Lower lobe of right lung (tissue), 2 donors: ENCODE measurements at regions not wholly inside any gene's neighbourhood (a gene's known extent, or its start where the extent isn't known, plus 50 kb on each side); places are given as distances from the start of the nearest gene placed in this dataset.
"Not testable (repeated sequence)": the region's sequence is repeated elsewhere in the genome, so short reads cannot be mapped to it uniquely, and the experiment has no call there.

Source experiments
- ATAC-seq, 2 donors: fragments of 200-7000 bp; cut with Tn5 transposase; one replicate each; pipeline ENCODE4 v1.9.1; 2020 to 2022; ENCODE audit warnings: mild to moderate bottlenecking in 2 of 2, moderate library complexity in 2 of 2
- DNase-seq: peaks from one replicate; pipeline ENCODE4 v3.0.0-alpha.2; 2020
- H3K27ac ChIP-seq: fragments of 200-600 bp; one replicate; pipeline ENCODE4 v1.8.0; 2022
- H3K27me3 ChIP-seq: fragments of 200-600 bp; one replicate; pipeline ENCODE4 v1.8.0; 2022; ENCODE audit warnings: low read depth
- H3K36me3 ChIP-seq: fragments of 200-600 bp; one replicate; pipeline ENCODE4 v1.8.0; 2022; ENCODE audit warnings: mild to moderate bottlenecking
- H3K4me1 ChIP-seq: fragments of 200-600 bp; one replicate; pipeline ENCODE4 v1.8.0; 2022
- H3K4me3 ChIP-seq: fragments of 200-600 bp; one replicate; pipeline ENCODE4 v1.8.0; 2022; ENCODE audit warnings: mild to moderate bottlenecking
- H3K9me3 ChIP-seq: fragments of 200-600 bp; one replicate; pipeline ENCODE4 v1.8.0; 2022
- intact Hi-C: fragments of 100-400 bp; cut with DNase I; formaldehyde crosslinking; loops from one replicate; pipeline ENCODE4 v1.11.0; 2022
- TF ChIP-seq, protein P1 (sequence below): fragments of 200-600 bp; IDR thresholded peaks from one replicate; pipeline ENCODE4 v1.8.0; 2022; ENCODE audit warnings: antibody characterized with exemption, mild to moderate bottlenecking
- donor health status: DM: no; HTN: yes; CAD: no; lungs with severe emphysema.

DNA sequence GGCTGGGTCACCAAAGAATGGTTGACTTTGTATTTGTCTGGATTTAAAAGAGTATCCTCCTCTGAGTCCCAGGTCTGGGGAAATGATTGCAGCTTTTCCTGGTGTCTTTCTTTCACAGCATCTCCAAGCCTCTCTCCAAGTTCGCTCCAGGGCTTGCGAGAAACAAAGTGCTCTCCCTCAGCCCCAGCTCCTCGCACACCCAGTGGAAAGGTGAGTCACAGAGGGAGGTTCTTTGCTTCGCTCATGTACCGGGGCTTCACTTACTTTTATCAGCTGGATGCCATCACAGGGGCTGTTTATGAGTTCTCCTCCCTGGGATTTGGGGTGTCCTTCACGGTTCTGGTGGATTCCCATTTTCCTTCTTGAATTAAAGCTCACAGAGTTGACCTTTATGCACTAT is 252.2 kb upstream of the PLPP4 start:
- Histone ChIP-seq H3K27ac (no peak overlapping the region), H3K9me3 (no peaks in the 10 kb centered on the region), H3K4me1 (no peaks in the 10 kb centered on the region), H3K36me3 (no peaks in the 10 kb centered on the region), H3K4me3 (no peak overlapping the region), H3K27me3 (no peaks in the 10 kb centered on the region)
- DNase-seq (no peak), ATAC-seq (no peak)
- intact Hi-C loops, result no loop called here
- TF ChIP-seq, protein P1, sequence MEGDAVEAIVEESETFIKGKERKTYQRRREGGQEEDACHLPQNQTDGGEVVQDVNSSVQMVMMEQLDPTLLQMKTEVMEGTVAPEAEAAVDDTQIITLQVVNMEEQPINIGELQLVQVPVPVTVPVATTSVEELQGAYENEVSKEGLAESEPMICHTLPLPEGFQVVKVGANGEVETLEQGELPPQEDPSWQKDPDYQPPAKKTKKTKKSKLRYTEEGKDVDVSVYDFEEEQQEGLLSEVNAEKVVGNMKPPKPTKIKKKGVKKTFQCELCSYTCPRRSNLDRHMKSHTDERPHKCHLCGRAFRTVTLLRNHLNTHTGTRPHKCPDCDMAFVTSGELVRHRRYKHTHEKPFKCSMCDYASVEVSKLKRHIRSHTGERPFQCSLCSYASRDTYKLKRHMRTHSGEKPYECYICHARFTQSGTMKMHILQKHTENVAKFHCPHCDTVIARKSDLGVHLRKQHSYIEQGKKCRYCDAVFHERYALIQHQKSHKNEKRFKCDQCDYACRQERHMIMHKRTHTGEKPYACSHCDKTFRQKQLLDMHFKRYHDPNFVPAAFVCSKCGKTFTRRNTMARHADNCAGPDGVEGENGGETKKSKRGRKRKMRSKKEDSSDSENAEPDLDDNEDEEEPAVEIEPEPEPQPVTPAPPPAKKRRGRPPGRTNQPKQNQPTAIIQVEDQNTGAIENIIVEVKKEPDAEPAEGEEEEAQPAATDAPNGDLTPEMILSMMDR, result no peak

DNA sequence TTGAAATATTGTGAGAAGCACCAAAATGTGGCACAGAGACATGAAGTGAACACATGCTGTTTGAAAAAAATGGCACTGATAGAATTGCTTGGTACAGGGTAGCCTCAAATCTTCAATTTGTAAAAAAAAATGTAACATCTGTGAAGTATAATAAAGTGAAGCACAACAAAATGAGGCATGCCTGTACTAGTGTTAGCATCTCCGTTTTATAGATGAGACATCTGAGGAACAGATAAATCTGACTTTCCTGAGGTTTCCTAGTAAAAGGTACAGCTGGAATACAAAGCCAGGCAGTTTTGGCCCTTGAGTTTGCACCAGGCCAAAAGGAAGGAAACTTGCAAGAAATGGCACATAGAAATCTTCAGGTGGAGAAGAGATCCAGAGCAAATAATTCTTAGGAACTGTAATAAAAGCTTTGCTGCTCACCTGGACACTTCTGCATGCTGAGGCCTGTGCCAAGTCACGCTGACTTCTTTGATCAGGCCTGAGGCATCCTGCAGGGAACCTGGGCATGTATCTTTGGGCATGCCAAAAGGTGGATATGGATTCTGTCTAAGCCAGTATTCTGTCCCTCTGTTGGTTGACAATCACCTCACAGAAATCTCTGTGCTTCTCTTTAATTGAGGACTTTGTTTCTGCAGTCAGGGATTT is 251.5 kb upstream of the PLPP4 start:
- Histone ChIP-seq H3K4me1 (no peaks in the 10 kb centered on the region), H3K36me3 (no peaks in the 10 kb centered on the region), H3K4me3 (no peak overlapping the region), H3K27me3 (no peaks in the 10 kb centered on the region), H3K27ac (no peak overlapping the region), H3K9me3 (no peaks in the 10 kb centered on the region)
- intact Hi-C loops, result no loop called here
- no peak for DNase-seq
- ATAC-seq, result no peak
- TF ChIP-seq, protein P1, result no peak

DNA sequence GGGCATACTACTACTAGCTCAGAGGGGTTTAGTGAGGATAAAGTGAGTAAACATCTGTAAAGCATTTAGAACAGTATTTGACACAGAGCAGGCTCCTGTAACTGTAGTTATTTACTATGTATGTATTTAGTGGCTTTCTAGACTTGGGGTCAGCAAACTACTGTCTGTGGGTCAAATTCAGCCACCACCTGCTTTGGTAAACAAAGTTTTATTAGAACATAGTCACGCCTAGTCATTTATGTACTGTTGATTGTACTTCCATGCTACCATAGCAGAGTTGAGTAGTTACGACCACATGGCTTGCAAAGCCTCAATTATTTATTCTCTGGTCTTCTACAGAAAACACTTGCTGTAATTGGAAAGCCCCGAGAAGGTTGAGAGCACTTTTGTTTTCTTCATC is 248.5 kb upstream of the PLPP4 start:
- no peak for ATAC-seq
- no peaks in the 10 kb centered on the region for H3K9me3 ChIP-seq

DNA sequence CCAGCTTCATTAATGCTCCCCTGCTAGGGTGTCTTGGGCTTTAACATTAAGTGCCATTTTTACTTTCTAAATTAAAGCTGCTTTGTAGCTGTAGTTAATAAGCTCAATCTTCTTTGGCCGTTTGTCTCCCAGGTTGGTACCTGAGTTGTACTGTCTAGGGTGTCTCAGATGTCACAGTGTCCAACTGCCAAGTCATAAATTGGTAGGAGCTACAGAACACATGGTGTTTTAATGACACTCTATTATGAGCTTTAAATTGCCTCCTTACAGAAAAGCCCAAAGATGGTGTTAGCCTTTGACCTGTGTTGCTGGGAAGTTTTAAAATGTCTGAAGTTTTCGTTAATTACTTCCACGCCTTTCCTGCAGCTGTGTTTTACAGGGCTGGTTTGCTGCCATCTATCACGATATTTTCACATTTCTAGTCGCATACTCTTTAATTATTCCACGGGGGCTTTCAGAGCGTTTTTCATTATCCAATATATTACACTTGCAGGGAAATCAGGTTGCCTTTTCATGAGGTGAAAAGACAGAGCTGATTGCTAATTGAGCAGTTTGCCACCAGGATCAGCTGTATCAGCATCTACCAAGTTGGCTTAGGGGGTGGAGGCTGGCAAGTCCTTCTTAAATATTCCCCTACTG is 247.8 kb upstream of the PLPP4 start:
- ATAC-seq, result no peak
- Histone ChIP-seq H3K27me3 (no peaks in the 10 kb centered on the region), H3K4me1 (no peaks in the 10 kb centered on the region), H3K4me3 (no peak overlapping the region), H3K27ac (no peak overlapping the region), H3K36me3 (no peaks in the 10 kb centered on the region), H3K9me3 (no peaks in the 10 kb centered on the region)
- no peak for DNase-seq
- intact Hi-C loops, result no loop called here
- TF ChIP-seq, protein P1, result no peak

More for the DNA sequence above, 248.5 kb upstream of the PLPP4 start:
- DNase-seq, result no peak
- TF ChIP-seq, protein P1, result no peak
- no peaks in the 10 kb centered on the region for H3K27me3 ChIP-seq
- H3K27ac ChIP-seq, result no peak overlapping the region
- H3K4me3 ChIP-seq, result no peak overlapping the region
- intact Hi-C loops, result no loop called here
- H3K4me1 ChIP-seq, result no peaks in the 10 kb centered on the region
- H3K36me3 ChIP-seq, result no peaks in the 10 kb centered on the region

DNA sequence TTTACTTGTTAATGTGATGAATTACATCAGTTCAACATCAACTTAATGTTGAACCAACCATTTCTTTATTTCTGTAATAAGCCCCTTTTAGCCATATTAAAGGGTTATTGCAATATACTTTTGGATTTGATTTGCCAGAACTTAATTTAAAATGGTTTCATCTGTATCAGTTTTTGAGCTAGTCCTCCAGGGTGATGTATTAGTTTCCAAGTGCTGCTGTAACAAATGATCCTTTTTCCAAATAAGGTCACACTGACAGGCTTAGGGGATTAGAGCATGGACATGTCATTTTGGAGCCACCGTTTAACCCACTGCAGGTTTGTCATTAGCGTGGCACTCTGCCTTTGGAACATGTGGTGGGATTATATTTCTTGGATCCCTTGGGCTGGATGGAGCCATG is 244.8 kb upstream of the PLPP4 start:
- Histone ChIP-seq H3K4me3 (no peak overlapping the region), H3K36me3 (no peaks in the 10 kb centered on the region), H3K27me3 (no peaks in the 10 kb centered on the region), H3K27ac (no peak overlapping the region), H3K4me1 (no peaks in the 10 kb centered on the region), H3K9me3 (no peaks in the 10 kb centered on the region)
- intact Hi-C loops, result no loop called here
- no peak for ATAC-seq
- no peak for DNase-seq
- TF ChIP-seq, protein P1, result no peak

DNA sequence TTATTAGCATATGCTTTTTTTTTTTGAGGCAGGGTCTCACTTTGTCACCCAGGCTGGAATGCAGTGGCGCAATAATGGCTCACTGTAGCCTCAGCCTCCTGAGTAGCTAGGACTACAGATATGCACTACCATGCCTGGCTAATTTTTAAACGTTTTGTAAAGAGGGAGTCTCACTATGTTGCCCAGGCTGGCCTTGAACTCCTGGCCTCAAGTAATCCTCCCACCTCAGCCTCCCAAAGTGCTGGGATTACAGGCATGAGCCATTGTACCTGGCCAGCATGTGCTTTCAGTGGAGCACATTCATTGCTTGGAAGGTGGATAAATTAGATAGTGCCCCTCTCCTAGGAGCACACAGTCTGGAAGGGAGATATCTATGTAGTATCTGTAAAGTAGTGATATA is 243.7 kb upstream of the PLPP4 start:
- ATAC-seq, H3K9me3 ChIP-seq, DNase-seq, H3K4me1 ChIP-seq, H3K4me3 ChIP-seq, intact Hi-C loops, H3K27me3 ChIP-seq, H3K27ac ChIP-seq, H3K36me3 ChIP-seq: not testable (repeated sequence)
